ENCODE measurements at regions not wholly inside any gene's neighbourhood (a gene's known extent, or its start where the extent isn't known, plus 50 kb on each side); places are given as distances from the start of the nearest gene placed in this dataset.

- Mint-ChIP-seq H3K9me3 (peaks cover 4% of the 10 kb centered on the region), H3K4me1 (ENCODE audit: low read depth in 2 of 2) (peaks cover 3 to 4% of the 10 kb centered on the region in 2 donors), H3K36me3 (no peaks in the 10 kb centered on the region), H3K27ac (no peak overlapping the region), H3K4me3 (no peak overlapping the region), H3K27me3 (peaks cover 4 to 8% of the 10 kb centered on the region in 2 donors)
- DNase-seq (ENCODE audit: low spot score) (no peak), ATAC-seq (no peak)
Observed at GRCh38 chr12:19829100-19829853, 390.0 kb downstream of the AEBP2 start.

- no peak for DNase-seq (ENCODE audit: low spot score)
- no peaks in the 10 kb centered on the region for H3K27me3 Mint-ChIP-seq
- no peak for ATAC-seq
- no peak overlapping the region for H3K27ac Mint-ChIP-seq
- H3K4me3 Mint-ChIP-seq: no peak overlapping the region
- H3K9me3 Mint-ChIP-seq: peaks cover 4% of the 10 kb centered on the region
- H3K4me1 Mint-ChIP-seq (ENCODE audit: low read depth in 2 of 2): peaks cover 3 to 4% of the 10 kb centered on the region in 2 donors
- no peaks in the 10 kb centered on the region for H3K36me3 Mint-ChIP-seq
Observed at GRCh38 chr12:19830446-19830845, 391.2 kb downstream of the AEBP2 start.

GRCh38 chr12:19833775-19834501 lies 394.6 kb downstream of the AEBP2 start:
- no peak for DNase-seq (ENCODE audit: low spot score)
- H3K9me3 Mint-ChIP-seq: no peaks in the 10 kb centered on the region
- H3K27ac Mint-ChIP-seq: no peak overlapping the region

GRCh38 chr12:19834592-19834991 lies 395.3 kb downstream of the AEBP2 start:
- peak overlapping the region in 1 of 2 donors; percentile 18 for H3K27ac Mint-ChIP-seq
- no peaks in the 10 kb centered on the region for H3K36me3 Mint-ChIP-seq
- DNase-seq (ENCODE audit: low spot score) (no peak), ATAC-seq (no peak)
- peaks cover 0 to 12% of the 10 kb centered on the region in 2 donors for H3K27me3 Mint-ChIP-seq
- no peaks in the 10 kb centered on the region for H3K9me3 Mint-ChIP-seq
- peaks cover 0 to 3% of the 10 kb centered on the region in 2 donors for H3K4me1 Mint-ChIP-seq (ENCODE audit: low read depth in 2 of 2)
- H3K4me3 Mint-ChIP-seq: no peak overlapping the region

More at GRCh38 chr12:19833775-19834501, 394.6 kb downstream of the AEBP2 start:
- H3K27me3 Mint-ChIP-seq: peaks cover 0 to 11% of the 10 kb centered on the region in 2 donors
- ATAC-seq: peak; percentile 56 to 71
- H3K36me3 Mint-ChIP-seq: no peaks in the 10 kb centered on the region
- H3K4me1 Mint-ChIP-seq (ENCODE audit: low read depth in 2 of 2): peaks cover under 1 to 3% of the 10 kb centered on the region in 2 donors
- H3K4me3 Mint-ChIP-seq: no peak overlapping the region

GRCh38 chr12:19836056-19836455 lies 396.8 kb downstream of the AEBP2 start:
- DNase-seq (ENCODE audit: low spot score) (no peak), ATAC-seq (no peak)
- Mint-ChIP-seq H3K4me1 (ENCODE audit: low read depth in 2 of 2) (peaks cover 0 to 3% of the 10 kb centered on the region in 2 donors), H3K9me3 (no peaks in the 10 kb centered on the region), H3K27me3 (peaks cover 0 to 14% of the 10 kb centered on the region in 2 donors), H3K4me3 (no peak overlapping the region), H3K27ac (no peak overlapping the region), H3K36me3 (no peaks in the 10 kb centered on the region)

- no peak for ATAC-seq
- Mint-ChIP-seq H3K27ac (no peak overlapping the region), H3K27me3 (peaks cover 0 to 16% of the 10 kb centered on the region in 2 donors), H3K4me3 (no peak overlapping the region), H3K9me3 (no peaks in the 10 kb centered on the region), H3K4me1 (ENCODE audit: low read depth in 2 of 2) (peaks cover 0 to 3% of the 10 kb centered on the region in 2 donors), H3K36me3 (no peaks in the 10 kb centered on the region)
- no peak for DNase-seq (ENCODE audit: low spot score)
Observed at GRCh38 chr12:19836456-19836855, 397.2 kb downstream of the AEBP2 start.

GRCh38 chr12:19837543-19837942 lies 398.3 kb downstream of the AEBP2 start:
- DNase-seq (ENCODE audit: low spot score) (no peak), ATAC-seq (no peak)
- peaks cover 0 to 3% of the 10 kb centered on the region in 2 donors for H3K4me1 Mint-ChIP-seq (ENCODE audit: low read depth in 2 of 2)
- H3K27ac Mint-ChIP-seq: no peak overlapping the region
- H3K9me3 Mint-ChIP-seq: no peaks in the 10 kb centered on the region
- H3K36me3 Mint-ChIP-seq: no peaks in the 10 kb centered on the region
- no peak overlapping the region for H3K4me3 Mint-ChIP-seq
- peaks cover 0 to 16% of the 10 kb centered on the region in 2 donors for H3K27me3 Mint-ChIP-seq

- Mint-ChIP-seq H3K27me3 (peaks cover 0 to 16% of the 10 kb centered on the region in 2 donors), H3K9me3 (no peaks in the 10 kb centered on the region), H3K4me3 (no peak overlapping the region), H3K27ac (no peak overlapping the region), H3K36me3 (no peaks in the 10 kb centered on the region), H3K4me1 (ENCODE audit: low read depth in 2 of 2) (no peaks in the 10 kb centered on the region)
- no peak for ATAC-seq
- DNase-seq (ENCODE audit: low spot score): no peak
Observed at GRCh38 chr12:19841451-19841850, 402.2 kb downstream of the AEBP2 start.

- no peaks in the 10 kb centered on the region for H3K36me3 Mint-ChIP-seq
- no peaks in the 10 kb centered on the region for H3K9me3 Mint-ChIP-seq
- no peak overlapping the region for H3K4me3 Mint-ChIP-seq
- DNase-seq (ENCODE audit: low spot score) (no peak), ATAC-seq (no peak)
- peaks cover 0 to 16% of the 10 kb centered on the region in 2 donors for H3K27me3 Mint-ChIP-seq
- H3K27ac Mint-ChIP-seq: no peak overlapping the region
- no peaks in the 10 kb centered on the region for H3K4me1 Mint-ChIP-seq (ENCODE audit: low read depth in 2 of 2)
Observed at GRCh38 chr12:19842116-19842515, 402.8 kb downstream of the AEBP2 start.

- no peak overlapping the region for H3K4me3 Mint-ChIP-seq
- H3K36me3 Mint-ChIP-seq: no peaks in the 10 kb centered on the region
- no peaks in the 10 kb centered on the region for H3K4me1 Mint-ChIP-seq (ENCODE audit: low read depth in 2 of 2)
- DNase-seq (ENCODE audit: low spot score) (no peak), ATAC-seq (no peak)
- no peaks in the 10 kb centered on the region for H3K9me3 Mint-ChIP-seq
- H3K27ac Mint-ChIP-seq: no peak overlapping the region
- H3K27me3 Mint-ChIP-seq: peaks cover 4 to 12% of the 10 kb centered on the region in 2 donors
Observed at GRCh38 chr12:19844224-19844623, 404.9 kb downstream of the AEBP2 start.

- Mint-ChIP-seq H3K27me3 (peaks cover 7 to 15% of the 10 kb centered on the region in 2 donors), H3K27ac (no peak overlapping the region), H3K4me3 (no peak overlapping the region), H3K9me3 (no peaks in the 10 kb centered on the region), H3K4me1 (ENCODE audit: low read depth in 2 of 2) (no peaks in the 10 kb centered on the region), H3K36me3 (no peaks in the 10 kb centered on the region)
- ATAC-seq (no peak), DNase-seq (ENCODE audit: low spot score) (no peak)
Observed at GRCh38 chr12:19846574-19846973, 407.3 kb downstream of the AEBP2 start.

- H3K27ac Mint-ChIP-seq: no peak overlapping the region
- no peak overlapping the region for H3K4me3 Mint-ChIP-seq
- no peaks in the 10 kb centered on the region for H3K36me3 Mint-ChIP-seq
- H3K9me3 Mint-ChIP-seq: no peaks in the 10 kb centered on the region
- peaks cover 7 to 21% of the 10 kb centered on the region in 2 donors for H3K27me3 Mint-ChIP-seq
- ATAC-seq: no peak
- no peaks in the 10 kb centered on the region for H3K4me1 Mint-ChIP-seq (ENCODE audit: low read depth in 2 of 2)
- DNase-seq (ENCODE audit: low spot score): no peak
Observed at GRCh38 chr12:19847294-19848059, 408.2 kb downstream of the AEBP2 start.

GRCh38 chr12:19848421-19848820 lies 409.1 kb downstream of the AEBP2 start:
- ATAC-seq (no peak), DNase-seq (ENCODE audit: low spot score) (no peak)
- no peaks in the 10 kb centered on the region for H3K9me3 Mint-ChIP-seq
- H3K27me3 Mint-ChIP-seq: peaks cover 7 to 21% of the 10 kb centered on the region in 2 donors
- H3K4me1 Mint-ChIP-seq (ENCODE audit: low read depth in 2 of 2): no peaks in the 10 kb centered on the region
- no peak overlapping the region for H3K4me3 Mint-ChIP-seq
- H3K36me3 Mint-ChIP-seq: no peaks in the 10 kb centered on the region
- H3K27ac Mint-ChIP-seq: no peak overlapping the region

- Mint-ChIP-seq H3K27ac (no peak overlapping the region), H3K4me3 (no peak overlapping the region), H3K27me3 (peaks cover 7 to 21% of the 10 kb centered on the region in 2 donors), H3K4me1 (ENCODE audit: low read depth in 2 of 2) (no peaks in the 10 kb centered on the region), H3K9me3 (no peaks in the 10 kb centered on the region), H3K36me3 (no peaks in the 10 kb centered on the region)
- no peak for ATAC-seq
- DNase-seq (ENCODE audit: low spot score): no peak
Observed at GRCh38 chr12:19849208-19849607, 409.9 kb downstream of the AEBP2 start.
